HCT116 (cell line): ENCODE measurements at regions not wholly inside any gene's neighbourhood (a gene's known extent, or its start where the extent isn't known, plus 50 kb on each side); places are given as distances from the start of the nearest gene placed in this dataset.

Source experiments
- ATAC-seq: fragments of 200-7000 bp; cut with Tn5 transposase; 2 replicates; pipeline ENCODE4 v1.9.1; 2020; ENCODE audit warnings: mild to moderate bottlenecking, moderate library complexity
- BruUV-seq: library from RNA; stranded (reverse); fragments of 400-500 nt; replicated peaks from 2 replicates; lab custom pipeline; 2021; lab: Mats Ljungman, UMichigan
- CTCF ChIA-PET: fragments of 300-600 bp; sonication (Branson Sonifier 250); formaldehyde crosslinking; loops from one replicate; lab custom pipeline; 2021; ENCODE audit warnings: antibody characterized with exemption; lab: Charles Lee
- POLR2A ChIA-PET: fragments of 300-600, 350-600 bp; sonication (Branson Sonifier 250); formaldehyde crosslinking; loops from one replicate; lab custom pipeline; 2021; ENCODE audit warnings: antibody characterized with exemption; lab: Charles Lee
- RAD21 ChIA-PET, 2 experiments: fragments of 300-600 bp; sonication (Branson Sonifier 250); formaldehyde crosslinking; loops; one replicate each; lab custom pipeline; 2023; ENCODE audit warnings: low total read pairs in 2 of 2; ENCODE audit not compliant: uncharacterized antibody in 2 of 2, unreplicated experiment in 2 of 2, low non-redundant PET in 1 of 2; lab: Charles Lee
- DNase-seq: peaks from one replicate; pipeline ENCODE4 v3.0.0-alpha.2; 2010; ENCODE audit warnings: low read depth, low spot score
- H2AFZ ChIP-seq: fragments of 200-600 bp; shearing (Covaris generic), sonication (generic); 2 replicates; pipeline ENCODE4 v1.6.1; 2017; ENCODE audit warnings: low read depth, mixed run types, mixed read lengths, antibody characterized with exemption, low read length; ENCODE audit not compliant: poor library complexity, severe bottlenecking
- H3K27ac ChIP-seq: 2 replicates; pipeline ENCODE4 v1.5.1; 2012; ENCODE audit warnings: low read depth, low read length
- H3K27me3 ChIP-seq: fragments of 200-600 bp; sonication (generic); 2 replicates; pipeline ENCODE4 v1.6.1; 2016; ENCODE audit warnings: mixed run types, low read length, mixed read lengths; ENCODE audit not compliant: insufficient read depth
- H3K36me3 ChIP-seq, 2 experiments: fragments of 200-500 bp in 1 of 2; fragments of 200-600 bp in 1 of 2; sonication (Bioruptor generic) in 1 of 2; sonication (generic) in 1 of 2; 2 replicates each; pipeline versions ENCODE4 v1.5.1 to v1.6.1; 2014 to 2016; ENCODE audit warnings: low read length in 2 of 2, inconsistent platforms in 1 of 2, mixed read lengths in 1 of 2, mixed run types in 1 of 2; ENCODE audit not compliant: insufficient read depth in 2 of 2, control insufficient read depth in 1 of 2
- H3K4me1 ChIP-seq, 2 experiments: fragments of 200-600 bp in 1 of 2; sonication (generic) in 1 of 2; 2 replicates each; pipeline versions ENCODE4 v1.5.1 to v1.6.1; 2012 to 2017; ENCODE audit warnings: low read length in 2 of 2, inconsistent platforms in 1 of 2, mild to moderate bottlenecking in 1 of 2, mixed read lengths in 1 of 2, mixed run types in 1 of 2, moderate library complexity in 1 of 2; ENCODE audit not compliant: insufficient read depth in 2 of 2, control insufficient read depth in 1 of 2
- H3K4me2 ChIP-seq: fragments of 200-600 bp; sonication (generic); 2 replicates; pipeline ENCODE4 v1.6.1; 2017; ENCODE audit warnings: mixed run types, low read length, mixed read lengths
- H3K4me3 ChIP-seq, 2 experiments: fragments of 200-600 bp in 1 of 2; sonication (generic) in 1 of 2; replicated peaks in 1 of 2; 2 replicates each; pipeline ENCODE4 v1.5.1; 2011 to 2016; ENCODE audit warnings: low read length in 2 of 2, control low read depth in 1 of 2, low read depth in 1 of 2, mild to moderate bottlenecking in 1 of 2, mixed read lengths in 1 of 2, mixed run types in 1 of 2
- H3K79me2 ChIP-seq: fragments of 200-600 bp; sonication (generic); 2 replicates; pipeline ENCODE4 v1.6.1; 2017; ENCODE audit warnings: mild to moderate bottlenecking, mixed run types, low read length, moderate library complexity, mixed read lengths; ENCODE audit not compliant: insufficient read depth
- H3K9ac ChIP-seq: fragments of 200-600 bp; sonication (generic); 2 replicates; pipeline ENCODE4 v1.6.1; 2016; ENCODE audit warnings: low read length, mixed read lengths
- H3K9me2 ChIP-seq: fragments of 200-600 bp; sonication (generic), shearing (Covaris generic); 2 replicates; pipeline ENCODE4 v1.6.1; 2017; ENCODE audit warnings: mixed run types, mild to moderate bottlenecking, moderate library complexity; ENCODE audit not compliant: insufficient read depth
- H3K9me3 ChIP-seq, 2 experiments: fragments of 200-500 bp in 1 of 2; fragments of 200-600 bp in 1 of 2; sonication (Bioruptor generic) in 1 of 2; sonication (generic) in 1 of 2; 2 replicates each; pipeline ENCODE4 v1.6.1; 2014 to 2017; ENCODE audit warnings: low read length in 2 of 2, mixed read lengths in 2 of 2, inconsistent platforms in 1 of 2, low read depth in 1 of 2, mild to moderate bottlenecking in 1 of 2, mixed run types in 1 of 2, moderate library complexity in 1 of 2; ENCODE audit not compliant: control insufficient read depth in 1 of 2, insufficient read depth in 1 of 2
- H4K20me1 ChIP-seq: fragments of 200-600 bp; sonication (generic), shearing (Covaris generic); 2 replicates; pipeline ENCODE4 v1.6.1; 2017; ENCODE audit warnings: mixed run types, mild to moderate bottlenecking, moderate library complexity; ENCODE audit not compliant: insufficient read depth
- ATF3 ChIP-seq: IDR thresholded peaks from 2 replicates; pipeline ENCODE4 v1.6.1; 2012
- CEBPB ChIP-seq: IDR thresholded peaks from 2 replicates; pipeline ENCODE4 v1.6.1; 2012; ENCODE audit warnings: low read depth
- EGR1 ChIP-seq: IDR thresholded peaks from 2 replicates; pipeline ENCODE4 v1.6.1; 2012; ENCODE audit warnings: low read depth
- EZH2 ChIP-seq: fragments of 200-600 bp; sonication (generic); IDR thresholded peaks from 2 replicates; pipeline ENCODE4 v1.6.1; 2017; ENCODE audit warnings: antibody characterized with exemption, mixed run types
- EZH2phosphoT487 ChIP-seq: fragments of 200-600 bp; IDR thresholded peaks from 2 replicates; pipeline ENCODE4 v1.6.1; 2018; ENCODE audit warnings: antibody characterized with exemption, borderline replicate concordance
- FOSL1 ChIP-seq: IDR thresholded peaks from 2 replicates; pipeline ENCODE4 v1.6.1; 2012; ENCODE audit warnings: low read depth
- JUND ChIP-seq: IDR thresholded peaks from 2 replicates; pipeline ENCODE4 v1.6.1; 2012
- POLR2A ChIP-seq: IDR thresholded peaks from 2 replicates; pipeline ENCODE4 v1.7.0; 2011; ENCODE audit warnings: borderline replicate concordance; ENCODE audit not compliant: insufficient read depth, insufficient read length; ENCODE audit errors: extremely low read depth
- RAD21 ChIP-seq: IDR thresholded peaks from 2 replicates; pipeline ENCODE4 v1.6.1; 2012; ENCODE audit warnings: low read depth, mild to moderate bottlenecking
- REST ChIP-seq: IDR thresholded peaks from 2 replicates; pipeline ENCODE4 v1.6.1; 2012; ENCODE audit warnings: low read depth
- SIN3A ChIP-seq: IDR thresholded peaks from 2 replicates; pipeline ENCODE4 v1.6.1; 2012; ENCODE audit warnings: low read depth
- SP1 ChIP-seq: IDR thresholded peaks from 2 replicates; pipeline ENCODE4 v1.6.1; 2012; ENCODE audit warnings: low read depth
- TCF7L2 ChIP-seq: IDR thresholded peaks from 2 replicates; pipeline ENCODE4 v1.7.0; 2011; ENCODE audit warnings: borderline replicate concordance, inconsistent platforms; ENCODE audit not compliant: insufficient read depth, insufficient read length; ENCODE audit errors: extremely low read depth
- YY1 ChIP-seq: IDR thresholded peaks from 2 replicates; pipeline ENCODE4 v1.6.1; 2011; ENCODE audit warnings: low read length, low read depth, moderate library complexity, mild to moderate bottlenecking; ENCODE audit not compliant: insufficient replicate concordance; ENCODE audit errors: extremely low read depth
- ZNF274 ChIP-seq: fragments of 200-500 bp; sonication (Bioruptor generic); IDR thresholded peaks from 2 replicates; pipeline ENCODE4 v1.6.1; 2014; ENCODE audit warnings: mild to moderate bottlenecking, low read depth, low read length, inconsistent platforms
- intact Hi-C: fragments of 100-400 bp; cut with micrococcal nuclease; formaldehyde crosslinking; loops from 2 replicates; pipeline ENCODE4 v1.10.0; 2022
- TF ChIP-seq, protein P1 (sequence below): IDR thresholded peaks from 2 replicates; pipeline ENCODE4 v1.6.1; 2012

GRCh38 chr1:59212706-59213105 is 84.2 kb upstream of the FGGY start:
- TF ChIP-seq SIN3A: no peak
- TF ChIP-seq RAD21: no peak
- TF ChIP-seq JUND: no peak
- TF ChIP-seq POLR2A: no peak
- ChIA-PET CTCF (no interaction called here), RAD21 (no interaction called here), POLR2A (no interaction called here)
- Histone ChIP-seq H3K36me3 (no peaks in the 10 kb centered on the region), H2AFZ (no peak overlapping the region), H4K20me1 (no peaks in the 10 kb centered on the region), H3K4me3 (no peak overlapping the region), H3K79me2 (no peaks in the 10 kb centered on the region), H3K9ac (no peak overlapping the region), H3K27me3 (no peaks in the 10 kb centered on the region), H3K4me1 (peaks cover 0 to 5% of the 10 kb centered on the region in 2 experiments; a peak in 1 of 4 replicates), H3K9me2 (no peaks in the 10 kb centered on the region), H3K4me2 (no peak overlapping the region), H3K9me3 (no peaks in the 10 kb centered on the region), H3K27ac (no peak overlapping the region)
- DNase-seq: no peak
- BruUV-seq: no TSS peak
- intact Hi-C loops: no loop called here
- ATAC-seq: no peak

GRCh38 chr1:59214248-59215208 is 82.4 kb upstream of the FGGY start:
- RAD21 ChIA-PET: no interaction called here
- Histone ChIP-seq H3K27me3 (no peaks in the 10 kb centered on the region), H3K4me1 (peaks cover 0 to 5% of the 10 kb centered on the region in 2 experiments; a peak in 1 of 4 replicates), H3K36me3 (no peaks in the 10 kb centered on the region), H3K9me3 (no peaks in the 10 kb centered on the region), H3K79me2 (no peaks in the 10 kb centered on the region), H3K9me2 (no peaks in the 10 kb centered on the region), H3K4me2 (no peak overlapping the region), H3K9ac (no peak overlapping the region), H3K27ac (no peak overlapping the region), H2AFZ (no peak overlapping the region), H4K20me1 (no peaks in the 10 kb centered on the region), H3K4me3 (no peak overlapping the region)
- CTCF ChIA-PET: no interaction called here
- intact Hi-C loops: no loop called here
- DNase-seq (no peak), ATAC-seq (no peak)
- POLR2A ChIA-PET: no interaction called here
- no TSS peak for BruUV-seq
- no peak for TF ChIP-seq YY1
- TF ChIP-seq, protein P1, sequence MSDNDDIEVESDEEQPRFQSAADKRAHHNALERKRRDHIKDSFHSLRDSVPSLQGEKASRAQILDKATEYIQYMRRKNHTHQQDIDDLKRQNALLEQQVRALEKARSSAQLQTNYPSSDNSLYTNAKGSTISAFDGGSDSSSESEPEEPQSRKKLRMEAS: no peak
- TF ChIP-seq EGR1: no peak
- TF ChIP-seq ZNF274: no peak
- no peak for TF ChIP-seq REST
- no peak for TF ChIP-seq CEBPB
- no peak for TF ChIP-seq FOSL1
- no peak for TF ChIP-seq SP1
- TF ChIP-seq EZH2phosphoT487: no peak
- TF ChIP-seq JUND: no peak
- no peak for TF ChIP-seq SIN3A
- no peak for TF ChIP-seq ATF3
- TF ChIP-seq TCF7L2: no peak
- TF ChIP-seq EZH2: no peak
- TF ChIP-seq RAD21: no peak
